Colonic mucosa (tissue), 4 donors: ENCODE measurements at regions not wholly inside any gene's neighbourhood (a gene's known extent, or its start where the extent isn't known, plus 50 kb on each side); places are given as distances from the start of the nearest gene placed in this dataset.
"Not testable (repeated sequence)": the region's sequence is repeated elsewhere in the genome, so short reads cannot be mapped to it uniquely, and the experiment has no call there.

ENCODE experiments used
- DNase-seq: peaks from one replicate; pipeline ENCODE4 v3.0.0-alpha.2; 2020
- H3K27ac ChIP-seq: fragments of 200-600 bp; one replicate; pipeline ENCODE4 v1.8.0; 2021
- H3K27me3 ChIP-seq: fragments of 200-600 bp; one replicate; pipeline ENCODE4 v1.8.0; 2021
- H3K36me3 ChIP-seq: fragments of 200-600 bp; one replicate; pipeline ENCODE4 v1.8.0; 2021
- H3K4me1 ChIP-seq: fragments of 200-600 bp; one replicate; pipeline ENCODE4 v1.8.0; 2021; ENCODE audit warnings: mild to moderate bottlenecking
- H3K4me3 ChIP-seq: fragments of 200-600 bp; one replicate; pipeline ENCODE4 v1.8.0; 2021
- H3K9ac ChIP-seq, 2 donors: one replicate each; pipeline ENCODE4 v1.7.0; 2013; ENCODE audit warnings: control low read depth in 2 of 2, low read depth in 2 of 2, low read length in 2 of 2
- H3K9me3 ChIP-seq: fragments of 200-600 bp; one replicate; pipeline ENCODE4 v1.8.0; 2021
- intact Hi-C: fragments of 100-400 bp; cut with DNase I; formaldehyde crosslinking; loops from one replicate; pipeline ENCODE4 v1.14.1; 2022
- TF ChIP-seq, protein P1 (sequence below): fragments of 200-600 bp; IDR thresholded peaks from one replicate; pipeline ENCODE4 v1.8.0; 2022; ENCODE audit warnings: antibody characterized with exemption, mild to moderate bottlenecking
- donor health status: healthy.
- donor health status: DM: no; HTN: no; CAD: no.
- donor health status: DM: no; HTN: no; CAD: no.

DNA sequence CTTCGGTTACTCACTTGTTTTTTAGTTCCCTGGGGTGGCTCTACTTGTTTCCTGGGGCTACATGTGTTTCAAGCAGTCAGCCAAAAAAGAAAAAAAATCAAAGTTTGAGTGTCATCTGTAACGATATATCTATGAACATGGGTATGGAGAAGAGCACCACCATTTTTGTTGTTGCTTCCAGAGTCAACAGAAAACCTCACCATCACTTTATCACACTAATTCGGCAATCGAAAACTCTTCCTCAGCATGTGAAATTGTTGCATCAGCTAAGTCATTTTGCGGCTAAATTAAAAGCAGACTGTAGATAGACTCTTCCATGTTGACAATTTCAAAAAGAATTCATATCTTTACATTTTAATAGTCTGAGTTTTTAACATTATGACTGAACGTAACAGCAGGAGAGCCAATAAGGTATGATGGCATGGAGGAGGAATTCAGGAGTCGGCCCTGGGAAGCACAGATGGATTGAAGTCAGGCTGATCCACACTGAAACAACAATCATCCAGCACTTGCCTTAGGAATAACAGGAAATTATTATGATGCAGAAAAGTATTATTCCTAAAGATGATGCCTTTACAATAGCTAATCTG lies 455.7 kb upstream of the KLF6 start:
- no peak for DNase-seq
- Histone ChIP-seq H3K4me3 (no peak overlapping the region), H3K27me3 (no peaks in the 10 kb centered on the region), H3K4me1 (peaks cover 4% of the 10 kb centered on the region), H3K9me3 (no peaks in the 10 kb centered on the region), H3K36me3 (no peaks in the 10 kb centered on the region), H3K9ac (no peak overlapping the region), H3K27ac (no peak overlapping the region)
- TF ChIP-seq, protein P1, sequence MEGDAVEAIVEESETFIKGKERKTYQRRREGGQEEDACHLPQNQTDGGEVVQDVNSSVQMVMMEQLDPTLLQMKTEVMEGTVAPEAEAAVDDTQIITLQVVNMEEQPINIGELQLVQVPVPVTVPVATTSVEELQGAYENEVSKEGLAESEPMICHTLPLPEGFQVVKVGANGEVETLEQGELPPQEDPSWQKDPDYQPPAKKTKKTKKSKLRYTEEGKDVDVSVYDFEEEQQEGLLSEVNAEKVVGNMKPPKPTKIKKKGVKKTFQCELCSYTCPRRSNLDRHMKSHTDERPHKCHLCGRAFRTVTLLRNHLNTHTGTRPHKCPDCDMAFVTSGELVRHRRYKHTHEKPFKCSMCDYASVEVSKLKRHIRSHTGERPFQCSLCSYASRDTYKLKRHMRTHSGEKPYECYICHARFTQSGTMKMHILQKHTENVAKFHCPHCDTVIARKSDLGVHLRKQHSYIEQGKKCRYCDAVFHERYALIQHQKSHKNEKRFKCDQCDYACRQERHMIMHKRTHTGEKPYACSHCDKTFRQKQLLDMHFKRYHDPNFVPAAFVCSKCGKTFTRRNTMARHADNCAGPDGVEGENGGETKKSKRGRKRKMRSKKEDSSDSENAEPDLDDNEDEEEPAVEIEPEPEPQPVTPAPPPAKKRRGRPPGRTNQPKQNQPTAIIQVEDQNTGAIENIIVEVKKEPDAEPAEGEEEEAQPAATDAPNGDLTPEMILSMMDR, result no peak
- intact Hi-C loops, result no loop called here

- Histone ChIP-seq H3K27me3 (no peaks in the 10 kb centered on the region), H3K36me3 (no peaks in the 10 kb centered on the region), H3K9ac (no peak overlapping the region), H3K27ac (no peak overlapping the region), H3K4me3 (no peak overlapping the region), H3K9me3 (no peaks in the 10 kb centered on the region), H3K4me1 (peaks cover 4% of the 10 kb centered on the region)
- TF ChIP-seq, protein P1, result no peak
- intact Hi-C loops, result no loop called here
- no peak for DNase-seq
These were observed 454.2 kb upstream of the KLF6 start for GRCh38 chr10:4239186-4239585.

- H3K9me3 ChIP-seq, H3K9ac ChIP-seq, H3K36me3 ChIP-seq, H3K4me3 ChIP-seq, DNase-seq, intact Hi-C loops, H3K27me3 ChIP-seq, H3K4me1 ChIP-seq, H3K27ac ChIP-seq: not testable (repeated sequence)
These were observed 451.9 kb upstream of the KLF6 start for GRCh38 chr10:4236905-4237304.

- Histone ChIP-seq H3K27me3 (no peaks in the 10 kb centered on the region), H3K9ac (no peak overlapping the region), H3K27ac (no peak overlapping the region), H3K4me1 (no peaks in the 10 kb centered on the region), H3K36me3 (no peaks in the 10 kb centered on the region), H3K4me3 (no peak overlapping the region), H3K9me3 (no peaks in the 10 kb centered on the region)
- TF ChIP-seq, protein P1, result no peak
- intact Hi-C loops, result no loop called here
- no peak for DNase-seq
These were observed 449.7 kb upstream of the KLF6 start for GRCh38 chr10:4234661-4235060.

GRCh38 chr10:4231439-4231838 lies 446.4 kb upstream of the KLF6 start:
- H3K36me3 ChIP-seq, result no peaks in the 10 kb centered on the region
- TF ChIP-seq, protein P1, result no peak
- no peak overlapping the region for H3K9ac ChIP-seq
- H3K4me1 ChIP-seq, result no peaks in the 10 kb centered on the region
- no peak for DNase-seq
- H3K27ac ChIP-seq, result no peak overlapping the region
- H3K4me3 ChIP-seq, result no peak overlapping the region
- no peaks in the 10 kb centered on the region for H3K27me3 ChIP-seq
- no peaks in the 10 kb centered on the region for H3K9me3 ChIP-seq
- intact Hi-C loops, result no loop called here

GRCh38 chr10:4230036-4230435 lies 445.0 kb upstream of the KLF6 start:
- Histone ChIP-seq H3K9ac (no peak overlapping the region), H3K4me3 (no peak overlapping the region), H3K27me3 (no peaks in the 10 kb centered on the region), H3K9me3 (no peaks in the 10 kb centered on the region), H3K27ac (no peak overlapping the region), H3K36me3 (no peaks in the 10 kb centered on the region), H3K4me1 (no peaks in the 10 kb centered on the region)
- DNase-seq, result no peak
- TF ChIP-seq, protein P1, result no peak
- intact Hi-C loops, result no loop called here
